B cell (primary cell): ENCODE measurements at regions not wholly inside any gene's neighbourhood (a gene's known extent, or its start where the extent isn't known, plus 50 kb on each side); places are given as distances from the start of the nearest gene placed in this dataset.

ENCODE experiments used
- CTCF ChIP-seq: fragments of 200-600 bp; IDR thresholded peaks from one replicate; pipeline ENCODE4 v1.8.0; 2022; ENCODE audit warnings: antibody characterized with exemption, mild to moderate bottlenecking
- EZH2 ChIP-seq: IDR thresholded peaks from 2 replicates; pipeline ENCODE4 v1.6.1; 2012; ENCODE audit warnings: borderline replicate concordance, low read depth, mild to moderate bottlenecking, moderate library complexity, low read length; ENCODE audit not compliant: insufficient read depth, poor library complexity, severe bottlenecking

DNA sequence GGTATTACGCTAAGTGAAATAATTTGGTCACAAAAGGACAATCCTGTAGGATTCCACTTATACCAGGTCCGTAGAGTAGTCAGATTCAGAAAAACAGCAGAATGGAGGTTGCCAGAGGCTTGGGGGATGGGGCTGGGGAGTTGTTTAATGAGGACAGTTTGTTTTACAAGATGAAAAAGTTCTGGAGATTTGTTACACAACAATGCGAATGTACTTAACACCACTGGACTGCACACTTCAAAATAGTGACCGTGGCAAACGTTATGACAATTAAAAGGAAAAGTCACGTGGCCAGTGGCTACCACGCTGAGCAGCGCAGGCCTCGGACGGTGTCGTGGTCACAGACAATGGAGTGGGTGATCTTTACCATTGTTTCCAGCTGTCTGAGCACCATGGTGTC is 338.1 kb downstream of the SEC14L1 start:
- TF ChIP-seq CTCF (no peak), EZH2 (no peak)
